ENCODE measurements at regions not wholly inside any gene's neighbourhood (a gene's known extent, or its start where the extent isn't known, plus 50 kb on each side); places are given as distances from the start of the nearest gene placed in this dataset.

GRCh38 chr13:99805361-99805760, 166.2 kb downstream of the ZIC5 start:
- TF ChIP-seq CTCF (IDR thresholded peaks at IDR 0.05) (no peak), POLR2A (IDR thresholded peaks at IDR 0.05) (no peak)
